ENCODE measurements at regions not wholly inside any gene's neighbourhood (a gene's known extent, or its start where the extent isn't known, plus 50 kb on each side); places are given as distances from the start of the nearest gene placed in this dataset.
"Not testable (repeated sequence)": the region's sequence is repeated elsewhere in the genome, so short reads cannot be mapped to it uniquely, and the experiment has no call there.

DNA sequence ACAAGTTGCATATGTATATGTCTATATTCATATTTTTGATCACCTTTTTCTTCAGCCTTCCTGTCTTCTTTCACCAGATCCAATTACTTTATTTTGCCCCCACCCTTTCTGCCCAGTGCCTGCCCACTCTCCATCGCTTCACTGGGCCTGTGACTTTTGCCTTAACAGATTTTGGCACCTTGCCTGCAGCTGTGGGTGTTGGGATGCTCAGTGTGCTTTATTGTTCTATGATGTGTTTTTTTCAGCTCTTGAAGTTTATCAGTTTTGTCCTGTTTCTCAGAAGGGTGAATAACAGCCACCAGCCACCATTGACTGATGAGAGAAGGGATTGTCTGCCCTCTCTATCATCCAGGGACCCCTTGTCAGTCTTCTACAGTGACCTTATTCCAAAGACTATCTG is 77.2 kb upstream of the GALNT7 start:
- peak; percentile 9 for DNase-seq

DNA sequence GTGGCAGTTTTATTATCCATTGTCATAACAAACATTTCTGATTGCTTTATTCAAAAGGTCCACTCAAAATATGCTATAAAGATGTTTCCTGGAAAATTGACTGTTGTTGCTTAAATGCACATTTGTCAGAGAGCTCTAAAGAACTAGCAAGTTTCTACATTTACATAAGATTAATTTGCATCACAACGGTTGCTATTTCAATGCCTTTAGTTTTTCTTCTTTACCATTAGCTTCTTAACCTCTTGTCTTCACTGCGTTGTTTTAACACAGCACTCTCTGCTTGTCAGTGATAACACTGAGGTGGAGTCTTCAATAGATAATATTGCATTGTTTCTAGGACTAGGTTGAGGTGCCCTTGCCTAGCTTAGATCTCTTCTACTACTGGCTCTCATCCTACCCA is 76.7 kb upstream of the GALNT7 start:
- DNase-seq = no peak

DNA sequence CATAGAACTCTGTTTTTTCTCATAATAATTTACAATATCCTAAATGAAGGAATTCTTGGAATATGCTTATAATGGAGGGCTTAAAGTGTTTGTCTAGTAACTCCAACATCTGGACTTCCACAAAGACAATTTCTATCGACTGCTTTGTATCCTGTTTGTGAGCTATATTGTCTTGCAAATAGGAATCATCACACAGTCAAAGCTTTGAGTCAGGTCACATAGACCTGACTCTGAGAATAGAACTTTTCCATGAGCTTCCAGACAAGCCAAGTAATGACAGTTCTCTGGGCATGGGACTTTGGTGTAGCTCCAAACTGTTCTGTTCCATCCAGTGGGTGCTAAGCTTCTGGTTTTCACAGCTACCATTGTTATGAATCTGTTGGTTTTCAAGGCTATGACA is 75.2 kb upstream of the GALNT7 start:
- DNase-seq = no peak

- no peak for DNase-seq
Measured at GRCh38 chr4:173094739-173095421, 73.7 kb upstream of the GALNT7 start.

DNA sequence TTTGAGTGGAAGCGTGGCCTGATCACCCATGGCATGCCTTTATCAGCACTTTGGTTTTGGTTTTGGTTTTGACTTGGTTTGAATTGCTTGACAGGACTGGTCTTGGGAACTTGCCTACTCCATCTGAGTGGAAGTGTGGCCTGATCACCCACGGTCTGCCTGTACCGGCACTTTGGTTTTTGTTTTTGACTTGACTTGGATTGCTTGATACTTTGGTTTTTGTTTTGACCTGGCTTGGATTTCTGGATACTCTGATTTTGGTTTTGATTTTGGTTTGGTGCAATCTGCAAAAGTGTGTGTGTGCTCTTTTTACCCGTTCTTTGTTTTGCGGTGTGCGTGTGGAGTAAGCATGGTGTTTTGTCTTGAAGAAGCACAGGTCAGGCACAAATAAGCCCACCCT is 69.2 kb upstream of the GALNT7 start:
- not testable (repeated sequence) for DNase-seq

GRCh38 chr4:173111031-173111430 is 57.6 kb upstream of the GALNT7 start:
- DNase-seq = no peak

- DNase-seq = not testable (repeated sequence)
Measured at GRCh38 chr4:173117430-173117829, 51.2 kb upstream of the GALNT7 start.
